K562 (cell line): ENCODE measurements at regions not wholly inside any gene's neighbourhood (a gene's known extent, or its start where the extent isn't known, plus 50 kb on each side); places are given as distances from the start of the nearest gene placed in this dataset.

Experiments used
- ATAC-seq: fragments of 200-7000 bp; cut with Tn5 transposase; 3 replicates; pipeline ENCODE4 v1.9.1; 2020; ENCODE audit warnings: moderate library complexity
- BruUV-seq: library from RNA; stranded (reverse); fragments of 400-500 nt; replicated peaks from 2 replicates; lab custom pipeline; 2021; lab: Mats Ljungman, UMichigan
- CTCF ChIA-PET: fragments of 300-600 bp; formaldehyde crosslinking; extraction: SDS; loops from one replicate; lab custom pipeline; 2021; ENCODE audit warnings: low intra/inter-chr PET ratio; lab: Yijun Ruan, JAX
- POLR2A ChIA-PET: fragments of 300-600, 350-650 bp; sonication (Branson Sonifier 250); formaldehyde crosslinking; extraction: SDS; loops from one replicate; lab custom pipeline; 2021; ENCODE audit warnings: antibody characterized with exemption, inconsistent platforms; lab: Yijun Ruan, JAX
- DNase-seq, 4 experiments: peaks; one replicate each; pipeline versions ENCODE4 v3.0.0 to v3.0.0-alpha.2; 2011 to 2018; ENCODE audit warnings: low spot score in 3 of 4, mixed read lengths in 3 of 4; ENCODE audit errors: extremely low read depth in 1 of 4
- FAIRE-seq: peaks from 2 replicates; lab custom pipeline; 2011; peaks lifted over from hg19 to GRCh38; lab: Jason Lieb, UNC
- H2AFZ ChIP-seq: 2 replicates; pipeline ENCODE4 v1.6.0; 2011; ENCODE audit warnings: low read depth, low read length, control low read depth, inconsistent platforms
- H3K27ac ChIP-seq: fragments of 200-600 bp; 3 replicates; pipeline ENCODE4 v1.8.0; 2011; ENCODE audit warnings: low read depth, mild to moderate bottlenecking, control low read depth, inconsistent platforms, low read length, moderate library complexity, mixed read lengths; ENCODE audit errors: extremely low read depth
- H3K27me3 ChIP-seq, 2 experiments: fragments of 300-600 bp in 1 of 2; 2 replicates in 1 of 2; 3 replicates in 1 of 2; pipeline versions ENCODE4 v1.6.0 to v1.8.0; 2011; ENCODE audit warnings: inconsistent platforms in 2 of 2, low read length in 2 of 2, mild to moderate bottlenecking in 1 of 2, mixed read lengths in 1 of 2, moderate library complexity in 1 of 2; ENCODE audit not compliant: control insufficient read depth in 2 of 2, insufficient read depth in 2 of 2
- H3K36me3 ChIP-seq: fragments of 300-600 bp; 3 replicates; pipeline ENCODE4 v1.8.0; 2011; ENCODE audit warnings: mild to moderate bottlenecking, low read length, inconsistent platforms; ENCODE audit not compliant: control insufficient read depth, insufficient read depth
- H3K4me1 ChIP-seq, 2 experiments: fragments of 200-600 bp in 1 of 2; replicated peaks in 1 of 2; 2 replicates in 1 of 2; 3 replicates in 1 of 2; pipeline versions ENCODE4 v1.5.1 to v1.8.0; 2011; ENCODE audit warnings: inconsistent platforms in 2 of 2, low read length in 2 of 2, mild to moderate bottlenecking in 1 of 2, mixed read lengths in 1 of 2, moderate library complexity in 1 of 2; ENCODE audit not compliant: control insufficient read depth in 2 of 2, insufficient read depth in 2 of 2
- H3K4me2 ChIP-seq: 2 replicates; pipeline ENCODE4 v1.6.1; 2011; ENCODE audit warnings: low read length, control low read depth, inconsistent platforms, mixed read lengths; ENCODE audit not compliant: insufficient read depth
- H3K4me3 ChIP-seq: fragments of 200-600 bp; sonication (generic), shearing (Covaris generic); 2 replicates; pipeline ENCODE4 v1.5.1; 2016; ENCODE audit warnings: control low read depth, inconsistent platforms
- H3K79me2 ChIP-seq: fragments of 200-600 bp; 3 replicates; pipeline ENCODE4 v1.8.0; 2011; ENCODE audit warnings: low read length, inconsistent platforms; ENCODE audit not compliant: control insufficient read depth, insufficient read depth
- H3K9ac ChIP-seq, 2 experiments: 2 replicates each; pipeline versions ENCODE4 v1.6.0 to v1.6.1; 2011; ENCODE audit warnings: low read depth in 2 of 2, low read length in 2 of 2, control low read depth in 1 of 2, inconsistent platforms in 1 of 2, mild to moderate bottlenecking in 1 of 2, mixed read lengths in 1 of 2; ENCODE audit not compliant: insufficient read depth in 1 of 2
- H3K9me1 ChIP-seq: one replicate; pipeline ENCODE4 v1.6.0; 2011; ENCODE audit warnings: inconsistent platforms, mild to moderate bottlenecking, low read length, moderate library complexity; ENCODE audit not compliant: control insufficient read depth, insufficient read depth
- H3K9me3 ChIP-seq: replicated peaks from 2 replicates; pipeline ENCODE4 v1.5.1; 2011; ENCODE audit warnings: low read depth, low read length, inconsistent platforms; ENCODE audit not compliant: control insufficient read depth, insufficient read depth
- H4K20me1 ChIP-seq: replicated peaks from 2 replicates; pipeline ENCODE4 v1.6.1; 2011; ENCODE audit warnings: low read length, inconsistent platforms, mixed read lengths; ENCODE audit not compliant: control insufficient read depth, insufficient read depth
- KLF16 ChIP-seq: IDR thresholded peaks from 2 replicates; pipeline ENCODE4 v1.6.1; 2016; ENCODE audit warnings: antibody characterized with exemption
- MXD1 ChIP-seq: fragments of 250-450 bp; sonication (Bioruptor Pico); IDR thresholded peaks from 2 replicates; pipeline ENCODE4 v1.8.0; 2021; ENCODE audit warnings: borderline replicate concordance, mild to moderate bottlenecking, moderate library complexity; ENCODE audit not compliant: poor library complexity, severe bottlenecking
- NFIC ChIP-seq: fragments of 450-650 bp; IDR thresholded peaks from 2 replicates; pipeline ENCODE4 v1.6.1; 2017; ENCODE audit warnings: mild to moderate bottlenecking, inconsistent platforms
- NR1H2 ChIP-seq: sonication (generic); formaldehyde crosslinking; IDR thresholded peaks from 2 replicates; pipeline ENCODE4 v1.4.0; 2020; ENCODE audit warnings: mild to moderate bottlenecking, missing genetic modification reagents
- RBFOX2 ChIP-seq: fragments of 200-400 bp; formaldehyde crosslinking; IDR thresholded peaks from 2 replicates; pipeline ENCODE4 v1.6.1; 2017; ENCODE audit warnings: low read depth, mild to moderate bottlenecking, low read length, moderate library complexity
- RREB1 ChIP-seq: fragments of 250-450 bp; sonication (Bioruptor Pico); IDR thresholded peaks from 2 replicates; pipeline ENCODE4 v1.4.0; 2020
- TSHZ1 ChIP-seq: fragments of 250-450 bp; sonication (Bioruptor Pico); IDR thresholded peaks from 2 replicates; pipeline ENCODE4 v1.4.0; 2020; ENCODE audit warnings: mild to moderate bottlenecking, moderate library complexity
- ZKSCAN3 ChIP-seq: fragments of 250-450 bp; sonication (Bioruptor Pico); IDR thresholded peaks from 2 replicates; pipeline ENCODE4 v1.4.0; 2020
- WGBS: fragments of 100-300 bp; shearing (Covaris generic); methylation state at CpG from one replicate; pipeline ENCODE4 v1.1.6; 2016; ENCODE audit warnings: low coverage, mixed read lengths; ENCODE audit not compliant: insufficient coverage; ENCODE audit errors: missing lambda C conversion rate; 5-methylcytosine and 5-hydroxymethylcytosine counted together
- in situ Hi-C: fragments of 300-500 bp; cut with MboI; formaldehyde crosslinking; loops from 4 replicates; pipeline ENCODE4 v1.15.0; 2018; ENCODE audit warnings: inconsistent platforms, mixed read lengths
- intact Hi-C: fragments of 100-400 bp; cut with micrococcal nuclease; formaldehyde crosslinking; loops from 2 replicates; pipeline ENCODE4 v1.14.2; 2022

- TF ChIP-seq MXD1 (CRISPR knock-in tag) (no peak), RREB1 (CRISPR knock-in tag) (no peak)
These were observed 130.3 kb upstream of the CNTLN start (continued) for GRCh38 chr9:17004500-17004899.

- ATAC-seq (no peak), FAIRE-seq (no peak), DNase-seq (no peak)
- in situ Hi-C loops, result no loop called here
- Histone ChIP-seq H3K36me3 (no peaks in the 10 kb centered on the region), H3K9me1 (no peaks in the 10 kb centered on the region), H3K79me2 (no peaks in the 10 kb centered on the region), H4K20me1 (no peaks in the 10 kb centered on the region), H3K9ac (no peak overlapping the region), H3K4me1 (no peaks in the 10 kb centered on the region), H3K27ac (no peak overlapping the region), H3K9me3 (no peaks in the 10 kb centered on the region), H2AFZ (no peak overlapping the region), H3K27me3 (no peaks in the 10 kb centered on the region), H3K4me3 (no peak overlapping the region), H3K4me2 (no peak overlapping the region)
- ChIA-PET POLR2A (no interaction called here), CTCF (no interaction called here)
- intact Hi-C loops, result no loop called here
- BruUV-seq, result no TSS peak
- 0% methylated on average over 1 of the region's 1 CpG for WGBS
- TF ChIP-seq KLF16 (no peak), ZKSCAN3 (CRISPR knock-in tag) (no peak), NR1H2 (CRISPR knock-in tag) (no peak), NFIC (no peak), RBFOX2 (no peak), TSHZ1 (CRISPR knock-in tag) (no peak)
These were observed 131.1 kb upstream of the CNTLN start for GRCh38 chr9:17003576-17004240.
